ENCODE measurements at regions not wholly inside any gene's neighbourhood (a gene's known extent, or its start where the extent isn't known, plus 50 kb on each side); places are given as distances from the start of the nearest gene placed in this dataset.

DNA sequence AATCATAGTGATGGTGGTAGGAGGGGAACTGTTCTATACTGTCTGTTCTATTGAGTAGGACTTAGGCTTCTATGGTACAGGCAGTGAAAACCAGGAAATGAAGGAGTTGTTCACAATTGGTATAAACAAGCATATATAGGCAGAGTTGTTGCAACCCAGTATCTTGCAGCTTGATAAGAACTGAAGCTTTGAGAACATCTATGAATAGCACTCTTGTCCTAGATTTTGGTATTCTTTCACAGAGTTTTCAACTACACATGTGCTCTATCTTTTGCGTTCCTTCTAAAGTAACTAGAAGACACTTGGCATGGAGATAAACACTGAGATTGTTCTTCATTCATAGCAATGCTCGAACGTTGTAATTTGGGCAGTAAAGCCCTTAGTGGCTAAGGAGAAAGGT is 91.8 kb downstream of the KCNJ2 start:
- no peaks in the 10 kb centered on the region for H3K9me3 ChIP-seq (ENCODE audit: control insufficient read depth, insufficient read depth, low read depth, low read length)
- H3K27me3 ChIP-seq (ENCODE audit: control insufficient read depth, insufficient read depth, low read length): peaks cover under 1% of the 10 kb centered on the region; the same call in 1 of the 2 replicates
- TF ChIP-seq TCF7L2 (IDR thresholded peaks at IDR 0.05; ENCODE audit: low read depth, low read length) (no peak), POLR2AphosphoS5 (IDR thresholded peaks at IDR 0.05; ENCODE audit: low read depth, low read length) (no peak), SIN3A (IDR thresholded peaks at IDR 0.05; ENCODE audit: borderline replicate concordance, insufficient read depth, low read depth, low read length) (no peak)
- TF ChIP-seq, protein P1, sequence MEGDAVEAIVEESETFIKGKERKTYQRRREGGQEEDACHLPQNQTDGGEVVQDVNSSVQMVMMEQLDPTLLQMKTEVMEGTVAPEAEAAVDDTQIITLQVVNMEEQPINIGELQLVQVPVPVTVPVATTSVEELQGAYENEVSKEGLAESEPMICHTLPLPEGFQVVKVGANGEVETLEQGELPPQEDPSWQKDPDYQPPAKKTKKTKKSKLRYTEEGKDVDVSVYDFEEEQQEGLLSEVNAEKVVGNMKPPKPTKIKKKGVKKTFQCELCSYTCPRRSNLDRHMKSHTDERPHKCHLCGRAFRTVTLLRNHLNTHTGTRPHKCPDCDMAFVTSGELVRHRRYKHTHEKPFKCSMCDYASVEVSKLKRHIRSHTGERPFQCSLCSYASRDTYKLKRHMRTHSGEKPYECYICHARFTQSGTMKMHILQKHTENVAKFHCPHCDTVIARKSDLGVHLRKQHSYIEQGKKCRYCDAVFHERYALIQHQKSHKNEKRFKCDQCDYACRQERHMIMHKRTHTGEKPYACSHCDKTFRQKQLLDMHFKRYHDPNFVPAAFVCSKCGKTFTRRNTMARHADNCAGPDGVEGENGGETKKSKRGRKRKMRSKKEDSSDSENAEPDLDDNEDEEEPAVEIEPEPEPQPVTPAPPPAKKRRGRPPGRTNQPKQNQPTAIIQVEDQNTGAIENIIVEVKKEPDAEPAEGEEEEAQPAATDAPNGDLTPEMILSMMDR (IDR thresholded peaks at IDR 0.05): no peak
- TF ChIP-seq, protein P2, sequence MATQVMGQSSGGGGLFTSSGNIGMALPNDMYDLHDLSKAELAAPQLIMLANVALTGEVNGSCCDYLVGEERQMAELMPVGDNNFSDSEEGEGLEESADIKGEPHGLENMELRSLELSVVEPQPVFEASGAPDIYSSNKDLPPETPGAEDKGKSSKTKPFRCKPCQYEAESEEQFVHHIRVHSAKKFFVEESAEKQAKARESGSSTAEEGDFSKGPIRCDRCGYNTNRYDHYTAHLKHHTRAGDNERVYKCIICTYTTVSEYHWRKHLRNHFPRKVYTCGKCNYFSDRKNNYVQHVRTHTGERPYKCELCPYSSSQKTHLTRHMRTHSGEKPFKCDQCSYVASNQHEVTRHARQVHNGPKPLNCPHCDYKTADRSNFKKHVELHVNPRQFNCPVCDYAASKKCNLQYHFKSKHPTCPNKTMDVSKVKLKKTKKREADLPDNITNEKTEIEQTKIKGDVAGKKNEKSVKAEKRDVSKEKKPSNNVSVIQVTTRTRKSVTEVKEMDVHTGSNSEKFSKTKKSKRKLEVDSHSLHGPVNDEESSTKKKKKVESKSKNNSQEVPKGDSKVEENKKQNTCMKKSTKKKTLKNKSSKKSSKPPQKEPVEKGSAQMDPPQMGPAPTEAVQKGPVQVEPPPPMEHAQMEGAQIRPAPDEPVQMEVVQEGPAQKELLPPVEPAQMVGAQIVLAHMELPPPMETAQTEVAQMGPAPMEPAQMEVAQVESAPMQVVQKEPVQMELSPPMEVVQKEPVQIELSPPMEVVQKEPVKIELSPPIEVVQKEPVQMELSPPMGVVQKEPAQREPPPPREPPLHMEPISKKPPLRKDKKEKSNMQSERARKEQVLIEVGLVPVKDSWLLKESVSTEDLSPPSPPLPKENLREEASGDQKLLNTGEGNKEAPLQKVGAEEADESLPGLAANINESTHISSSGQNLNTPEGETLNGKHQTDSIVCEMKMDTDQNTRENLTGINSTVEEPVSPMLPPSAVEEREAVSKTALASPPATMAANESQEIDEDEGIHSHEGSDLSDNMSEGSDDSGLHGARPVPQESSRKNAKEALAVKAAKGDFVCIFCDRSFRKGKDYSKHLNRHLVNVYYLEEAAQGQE (IDR thresholded peaks at IDR 0.05; ENCODE audit: insufficient read depth in 1 of 2, low read depth in 2 of 2, low read length in 1 of 2): no peak
- ChIA-PET POLR2A (no interaction called here), CTCF (no interaction called here)
- ATAC-seq (no peak), DNase-seq (ENCODE audit: low read depth, low spot score) (no peak)
- H3K4me1 ChIP-seq (ENCODE audit: control insufficient read depth, insufficient read depth, low read length): no peaks in the 10 kb centered on the region
- intact Hi-C loops (cut with micrococcal nuclease; ENCODE audit: unreplicated experiment) (no loop called here), in situ Hi-C loops (cut with HindIII; ENCODE audit: low pct_unique_long_range_greater_than_20kb, low sequenced_read_pairs) (no loop called here)
- H3K36me3 ChIP-seq (ENCODE audit: control insufficient read depth, insufficient read depth, low read length): no peaks in the 10 kb centered on the region
- BruUV-seq (replicated peaks): no TSS peak
- H3K27ac ChIP-seq (ENCODE audit: low read length): no peak overlapping the region
- no peak overlapping the region for H3K4me3 ChIP-seq (ENCODE audit: low read depth in 2 of 2, low read length in 2 of 2)

DNA sequence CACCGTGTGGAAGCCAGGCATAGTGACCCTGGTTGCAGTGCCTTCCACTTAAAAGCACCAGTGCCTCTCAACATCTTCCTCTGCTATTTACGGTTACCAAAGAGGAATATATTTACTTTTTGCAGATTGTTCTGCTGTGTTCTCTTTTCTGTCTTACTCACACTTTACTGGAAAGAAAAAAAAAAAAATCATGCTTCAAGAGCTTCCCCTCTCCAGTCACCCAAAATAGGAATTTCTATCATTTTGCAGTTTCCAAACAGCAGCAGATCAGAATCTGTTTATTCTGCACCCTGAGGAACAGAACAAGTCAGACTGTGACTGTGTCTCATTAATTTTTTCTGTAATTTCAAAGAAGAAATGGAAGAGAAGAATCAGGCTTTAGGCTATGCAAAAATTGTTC is 96.1 kb downstream of the KCNJ2 start:
- ChIA-PET POLR2A (interaction anchor here (0.6 kb wide), 1 partner anchor 221 kb away, joined by 3 read pairs; no protein-coding TSS in a partner anchor), CTCF (interaction anchor here (0.6 kb wide), 1 partner anchor 93 kb away, joined by 3 read pairs; no protein-coding TSS in a partner anchor)
- DNase-seq (ENCODE audit: low read depth, low spot score) (no peak), ATAC-seq (no peak)
- in situ Hi-C loops (cut with HindIII; ENCODE audit: low pct_unique_long_range_greater_than_20kb, low sequenced_read_pairs) (no loop called here), intact Hi-C loops (cut with micrococcal nuclease; ENCODE audit: unreplicated experiment) (no loop called here)
- no peak for TF ChIP-seq SIN3A (IDR thresholded peaks at IDR 0.05; ENCODE audit: borderline replicate concordance, insufficient read depth, low read depth, low read length)
- TF ChIP-seq, protein P1 (IDR thresholded peaks at IDR 0.05): no peak
- TF ChIP-seq, protein P2 (IDR thresholded peaks at IDR 0.05; ENCODE audit: insufficient read depth in 1 of 2, low read depth in 2 of 2, low read length in 1 of 2): no peak
- no peak for TF ChIP-seq TCF7L2 (IDR thresholded peaks at IDR 0.05; ENCODE audit: low read depth, low read length)
- TF ChIP-seq POLR2AphosphoS5 (IDR thresholded peaks at IDR 0.05; ENCODE audit: low read depth, low read length): no peak
- no peak overlapping the region for H3K4me3 ChIP-seq (ENCODE audit: low read depth in 2 of 2, low read length in 2 of 2)
- no peaks in the 10 kb centered on the region for H3K9me3 ChIP-seq (ENCODE audit: control insufficient read depth, insufficient read depth, low read depth, low read length)
- H3K4me1 ChIP-seq (ENCODE audit: control insufficient read depth, insufficient read depth, low read length): no peaks in the 10 kb centered on the region
- BruUV-seq (replicated peaks): no TSS peak
- no peaks in the 10 kb centered on the region for H3K36me3 ChIP-seq (ENCODE audit: control insufficient read depth, insufficient read depth, low read length)
- no peak overlapping the region for H3K27ac ChIP-seq (ENCODE audit: low read length)
- no peaks in the 10 kb centered on the region for H3K27me3 ChIP-seq (ENCODE audit: control insufficient read depth, insufficient read depth, low read length)

Data from Panc1 (cell line).